ENCODE measurements at regions not wholly inside any gene's neighbourhood (a gene's known extent, or its start where the extent isn't known, plus 50 kb on each side); places are given as distances from the start of the nearest gene placed in this dataset.

DNA sequence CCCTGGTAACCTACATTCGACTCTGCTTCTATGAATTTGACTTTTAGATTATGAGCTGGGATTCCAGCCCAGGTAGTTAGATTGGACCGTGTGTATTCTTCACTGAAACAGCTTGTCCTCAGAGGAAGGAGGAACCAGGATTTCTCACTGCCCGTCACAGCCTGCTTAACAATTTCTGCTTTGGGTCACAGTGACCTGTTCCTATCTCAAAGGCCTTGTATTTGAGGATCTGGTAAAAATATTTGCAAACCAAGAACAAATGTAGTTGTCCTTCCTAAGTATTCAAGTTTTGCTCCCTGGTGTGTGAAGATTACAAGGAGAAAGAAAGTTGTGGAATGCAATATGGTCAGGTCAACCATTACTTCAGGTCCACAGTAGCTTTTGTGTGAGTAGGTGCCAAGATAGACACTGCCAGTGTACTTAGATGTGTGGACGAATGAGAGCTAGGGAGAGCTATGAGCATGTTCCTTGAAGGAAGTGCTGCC is 55.1 kb downstream of the KIF4B start:
- H3K27me3 Mint-ChIP-seq = peaks cover 0 to 4% of the 10 kb centered on the region in 2 donors
- no peak for ATAC-seq
- H3K4me3 Mint-ChIP-seq = no peak overlapping the region
- no peaks in the 10 kb centered on the region for H3K4me1 Mint-ChIP-seq (ENCODE audit: low read depth in 2 of 2)
- H3K36me3 Mint-ChIP-seq = no peaks in the 10 kb centered on the region
- H3K9me3 Mint-ChIP-seq = no peaks in the 10 kb centered on the region
- DNase-seq (ENCODE audit: low spot score) = no peak
- H3K27ac Mint-ChIP-seq = no peak overlapping the region

DNA sequence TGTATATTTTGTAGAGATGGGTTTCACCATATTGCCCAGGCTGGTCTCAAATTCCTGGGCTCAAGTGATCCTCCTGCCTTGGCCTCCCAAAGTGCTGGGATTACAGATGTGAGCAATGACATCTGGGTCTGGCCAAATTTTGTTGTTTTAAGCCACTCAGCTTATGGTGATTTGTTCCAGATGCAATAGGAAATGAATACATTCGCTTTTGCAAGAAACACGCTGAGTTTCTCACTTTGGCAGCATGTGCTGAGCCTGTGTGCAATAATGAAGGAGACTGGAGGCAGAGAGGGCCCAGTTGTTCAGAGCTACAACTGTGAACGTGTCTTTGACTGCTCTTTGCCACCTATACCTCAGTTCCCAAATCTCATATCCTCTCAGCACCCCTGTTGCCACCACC is 56.4 kb downstream of the KIF4B start:
- Mint-ChIP-seq H3K36me3 (no peaks in the 10 kb centered on the region), H3K9me3 (no peaks in the 10 kb centered on the region), H3K4me3 (no peak overlapping the region), H3K4me1 (ENCODE audit: low read depth in 2 of 2) (no peaks in the 10 kb centered on the region), H3K27ac (no peak overlapping the region), H3K27me3 (peaks cover 0 to 4% of the 10 kb centered on the region in 2 donors)
- ATAC-seq = no peak
- DNase-seq (ENCODE audit: low spot score) = no peak

- no peaks in the 10 kb centered on the region for H3K9me3 Mint-ChIP-seq
- H3K36me3 Mint-ChIP-seq = no peaks in the 10 kb centered on the region
- peaks cover 0 to 4% of the 10 kb centered on the region in 2 donors for H3K27me3 Mint-ChIP-seq
- H3K4me1 Mint-ChIP-seq (ENCODE audit: low read depth in 2 of 2) = no peaks in the 10 kb centered on the region
- no peak overlapping the region for H3K27ac Mint-ChIP-seq
- DNase-seq (ENCODE audit: low spot score) (no peak), ATAC-seq (no peak)
- H3K4me3 Mint-ChIP-seq = no peak overlapping the region
Measured at GRCh38 chr5:155070781-155071180, 57.2 kb downstream of the KIF4B start.

DNA sequence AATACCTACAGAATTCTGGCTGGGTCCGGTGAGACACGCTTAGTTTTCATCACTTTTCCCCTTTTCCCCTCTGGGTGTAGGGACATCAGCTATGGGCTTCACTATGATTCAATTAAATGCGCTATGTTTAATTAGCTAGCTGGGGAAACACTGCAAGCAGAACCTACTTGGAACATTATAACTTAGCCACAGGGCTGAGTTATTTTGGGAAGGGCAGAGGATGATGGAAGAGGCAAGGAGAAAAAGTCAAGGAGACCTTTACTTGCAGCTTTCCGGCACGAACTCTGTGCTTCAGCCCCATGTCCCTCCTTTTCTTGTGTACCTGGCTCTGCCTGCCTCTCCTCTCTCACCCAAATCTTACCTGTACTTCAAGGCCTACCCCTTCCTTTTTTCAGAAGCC is 62.8 kb downstream of the KIF4B start:
- Mint-ChIP-seq H3K4me3 (no peak overlapping the region), H3K4me1 (ENCODE audit: low read depth in 2 of 2) (no peaks in the 10 kb centered on the region), H3K27me3 (peaks cover 4 to 15% of the 10 kb centered on the region in 2 donors), H3K36me3 (no peaks in the 10 kb centered on the region), H3K27ac (no peak overlapping the region), H3K9me3 (no peaks in the 10 kb centered on the region)
- ATAC-seq (no peak), DNase-seq (ENCODE audit: low spot score) (no peak)

- Mint-ChIP-seq H3K27me3 (peaks cover 5 to 21% of the 10 kb centered on the region in 2 donors), H3K27ac (no peak overlapping the region), H3K4me3 (no peak overlapping the region), H3K36me3 (no peaks in the 10 kb centered on the region), H3K4me1 (ENCODE audit: low read depth in 2 of 2) (no peaks in the 10 kb centered on the region), H3K9me3 (no peaks in the 10 kb centered on the region)
- ATAC-seq (no peak), DNase-seq (ENCODE audit: low spot score) (no peak)
Measured at GRCh38 chr5:155079698-155080097, 66.1 kb downstream of the KIF4B start.

- no peak for DNase-seq (ENCODE audit: low spot score)
- H3K27ac Mint-ChIP-seq = no peak overlapping the region
- H3K27me3 Mint-ChIP-seq = peaks cover 5 to 21% of the 10 kb centered on the region in 2 donors
Measured at GRCh38 chr5:155080721-155081120, 67.2 kb downstream of the KIF4B start.

DNA sequence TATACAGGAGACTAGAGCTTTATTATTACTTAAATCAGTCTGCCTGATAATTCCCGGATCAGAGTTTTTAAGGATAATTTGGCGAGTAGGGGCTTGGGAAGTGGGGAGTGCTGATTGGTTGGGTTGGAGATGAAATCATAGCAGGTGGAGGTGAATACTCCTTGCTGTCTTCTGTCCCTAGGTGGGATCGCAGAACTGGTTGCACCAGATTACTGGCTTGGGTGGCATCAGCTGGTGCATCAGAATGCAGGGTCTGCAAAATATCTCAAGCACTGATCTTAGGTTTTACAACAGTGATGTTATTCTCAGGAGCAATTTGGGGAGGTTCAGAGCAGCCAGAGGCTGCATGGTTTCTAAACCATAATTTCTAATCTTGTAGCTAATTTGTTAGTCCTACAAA is 68.1 kb downstream of the KIF4B start:
- Mint-ChIP-seq H3K27ac (no peak overlapping the region), H3K4me3 (no peak overlapping the region), H3K9me3 (no peaks in the 10 kb centered on the region), H3K27me3 (peaks cover 5 to 21% of the 10 kb centered on the region in 2 donors), H3K36me3 (no peaks in the 10 kb centered on the region), H3K4me1 (ENCODE audit: low read depth in 2 of 2) (no peaks in the 10 kb centered on the region)
- ATAC-seq (no peak), DNase-seq (ENCODE audit: low spot score) (no peak)

More at GRCh38 chr5:155080721-155081120, 67.2 kb downstream of the KIF4B start:
- no peak for ATAC-seq
- no peak overlapping the region for H3K4me3 Mint-ChIP-seq
- no peaks in the 10 kb centered on the region for H3K9me3 Mint-ChIP-seq
- no peaks in the 10 kb centered on the region for H3K36me3 Mint-ChIP-seq
- no peaks in the 10 kb centered on the region for H3K4me1 Mint-ChIP-seq (ENCODE audit: low read depth in 2 of 2)

- Mint-ChIP-seq H3K27ac (no peak overlapping the region), H3K9me3 (no peaks in the 10 kb centered on the region), H3K27me3 (peaks cover 5 to 21% of the 10 kb centered on the region in 2 donors), H3K4me1 (ENCODE audit: low read depth in 2 of 2) (no peaks in the 10 kb centered on the region), H3K36me3 (no peaks in the 10 kb centered on the region), H3K4me3 (no peak overlapping the region)
- no peak for DNase-seq (ENCODE audit: low spot score)
- ATAC-seq = no peak
Measured at GRCh38 chr5:155082401-155082800, 68.8 kb downstream of the KIF4B start.

DNA sequence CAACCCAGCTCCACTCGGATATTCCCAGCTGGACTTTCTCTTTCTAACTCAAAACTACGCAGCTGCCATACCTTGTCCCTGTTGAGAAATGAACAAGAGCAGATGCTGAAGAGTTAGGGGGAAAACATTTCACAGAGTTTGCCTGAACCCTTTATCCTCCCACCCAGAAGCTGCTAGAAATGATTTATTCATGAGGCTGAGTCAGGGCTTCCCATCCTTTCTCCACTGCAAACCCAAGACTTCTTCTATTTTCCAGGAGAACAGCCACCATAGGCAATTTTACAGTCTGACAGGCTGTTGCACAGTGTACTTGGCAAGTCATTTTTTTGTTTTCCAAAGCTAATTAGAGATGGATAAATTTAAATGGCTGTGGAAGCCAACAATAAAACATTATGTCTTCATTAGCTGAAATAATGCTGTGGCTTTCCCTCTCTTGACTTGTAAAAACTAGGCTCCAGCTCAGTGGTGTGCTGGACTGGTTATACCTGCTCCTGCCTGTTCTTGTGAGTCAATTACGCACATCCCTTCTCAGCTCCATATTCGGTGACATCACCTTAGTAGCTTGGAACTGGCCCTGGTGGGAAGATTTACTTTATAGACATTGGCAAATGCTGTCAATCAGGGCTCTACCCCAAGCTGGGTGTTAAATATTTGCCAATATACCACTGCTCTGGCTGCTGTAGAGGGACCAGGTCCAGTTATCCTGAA is 71.9 kb downstream of the KIF4B start:
- H3K4me3 Mint-ChIP-seq = no peak overlapping the region

GRCh38 chr5:155087036-155087435 is 73.5 kb downstream of the KIF4B start:
- DNase-seq (ENCODE audit: low spot score) = no peak
- Mint-ChIP-seq H3K9me3 (no peaks in the 10 kb centered on the region), H3K27ac (no peak overlapping the region), H3K36me3 (no peaks in the 10 kb centered on the region), H3K27me3 (peaks cover 6 to 7% of the 10 kb centered on the region in 2 donors), H3K4me1 (ENCODE audit: low read depth in 2 of 2) (no peaks in the 10 kb centered on the region), H3K4me3 (no peak overlapping the region)
- no peak for ATAC-seq

More for the DNA sequence above, 71.9 kb downstream of the KIF4B start:
- H3K27me3 Mint-ChIP-seq = peaks cover 5 to 11% of the 10 kb centered on the region in 2 donors
- ATAC-seq (no peak), DNase-seq (ENCODE audit: low spot score) (no peak)
- H3K27ac Mint-ChIP-seq = no peak overlapping the region
- H3K36me3 Mint-ChIP-seq = no peaks in the 10 kb centered on the region
- H3K9me3 Mint-ChIP-seq = no peaks in the 10 kb centered on the region
- H3K4me1 Mint-ChIP-seq (ENCODE audit: low read depth in 2 of 2) = no peaks in the 10 kb centered on the region

DNA sequence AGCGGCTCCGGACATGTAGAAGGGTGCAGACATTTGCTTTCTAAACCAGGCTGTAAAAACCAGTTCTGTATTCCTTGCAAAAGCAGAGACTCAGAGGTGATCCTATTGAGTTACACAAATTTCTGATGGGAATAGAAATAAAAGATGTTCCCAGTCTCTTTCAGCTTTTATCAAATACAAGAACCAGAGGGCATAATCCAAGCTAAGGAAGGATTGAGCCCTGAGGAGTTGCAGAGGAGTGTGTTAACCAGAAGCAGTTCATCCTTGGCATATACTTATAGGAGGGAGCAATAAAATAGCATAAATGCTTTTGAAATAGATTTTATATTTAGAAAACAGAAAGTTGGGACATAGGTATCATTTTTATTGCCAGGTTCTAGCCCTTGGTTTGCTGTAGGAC is 75.3 kb downstream of the KIF4B start:
- no peak overlapping the region for H3K4me3 Mint-ChIP-seq
- H3K27ac Mint-ChIP-seq = no peak overlapping the region
- H3K4me1 Mint-ChIP-seq (ENCODE audit: low read depth in 2 of 2) = no peaks in the 10 kb centered on the region
- DNase-seq (ENCODE audit: low spot score) (no peak), ATAC-seq (no peak)
- H3K36me3 Mint-ChIP-seq = no peaks in the 10 kb centered on the region
- H3K27me3 Mint-ChIP-seq = peaks cover 9% of the 10 kb centered on the region in 2 donors
- H3K9me3 Mint-ChIP-seq = no peaks in the 10 kb centered on the region

- no peaks in the 10 kb centered on the region for H3K9me3 Mint-ChIP-seq
- ATAC-seq (no peak), DNase-seq (ENCODE audit: low spot score) (no peak)
- H3K4me3 Mint-ChIP-seq = no peak overlapping the region
- peaks cover 9 to 13% of the 10 kb centered on the region in 2 donors for H3K27me3 Mint-ChIP-seq
- no peak overlapping the region for H3K27ac Mint-ChIP-seq
- H3K4me1 Mint-ChIP-seq (ENCODE audit: low read depth in 2 of 2) = no peaks in the 10 kb centered on the region
- H3K36me3 Mint-ChIP-seq = no peaks in the 10 kb centered on the region
Measured at GRCh38 chr5:155089643-155090042, 76.1 kb downstream of the KIF4B start.

- ATAC-seq = no peak
Measured at GRCh38 chr5:155091063-155091648, 77.6 kb downstream of the KIF4B start.

DNA sequence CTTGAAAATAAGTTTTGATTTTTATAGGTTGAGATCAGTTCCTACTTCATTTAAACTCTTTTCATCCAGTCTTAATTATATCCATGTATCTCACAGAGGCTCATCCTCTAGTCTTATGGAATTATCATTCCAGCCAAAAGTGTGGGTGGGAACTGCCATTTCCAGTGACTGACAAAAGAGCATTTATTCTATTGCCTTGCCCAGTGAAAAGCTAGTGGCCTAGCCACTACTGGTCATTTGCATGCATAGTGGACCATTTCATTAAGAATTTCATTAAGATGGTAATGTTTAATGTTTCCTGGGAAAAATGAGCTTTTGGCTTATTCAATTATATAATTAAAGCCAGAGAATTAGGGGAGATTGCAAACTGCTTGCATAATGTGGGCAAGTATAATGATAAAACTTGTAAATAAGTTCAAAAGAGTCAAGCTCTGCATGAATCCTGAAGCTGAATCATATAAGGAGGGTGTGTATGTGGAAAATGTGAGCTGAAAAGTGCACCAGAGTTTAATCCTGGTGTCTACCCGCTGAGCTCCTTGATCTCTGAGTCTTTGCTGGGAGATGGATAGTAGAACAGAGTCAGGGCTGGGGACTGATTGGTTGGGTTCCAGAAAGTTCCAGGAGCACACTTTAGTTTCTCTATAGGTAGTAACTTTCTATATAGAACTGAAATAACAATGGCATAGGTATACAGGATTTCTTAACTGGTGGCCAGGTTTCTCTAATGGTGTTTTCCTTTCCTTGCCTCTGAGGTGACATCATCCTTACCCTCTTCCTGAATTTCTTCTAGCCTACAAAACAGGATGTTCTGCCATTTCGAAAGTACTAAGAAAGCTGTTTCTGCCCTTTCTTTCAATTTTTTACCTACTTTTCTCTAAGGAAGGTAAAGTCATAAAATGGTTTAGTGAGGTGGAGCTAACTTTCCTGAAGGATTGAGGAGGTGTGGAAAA is 78.5 kb downstream of the KIF4B start:
- Mint-ChIP-seq H3K9me3 (no peaks in the 10 kb centered on the region), H3K36me3 (no peaks in the 10 kb centered on the region), H3K4me3 (no peak overlapping the region), H3K27ac (no peak overlapping the region), H3K4me1 (ENCODE audit: low read depth in 2 of 2) (no peaks in the 10 kb centered on the region), H3K27me3 (peaks cover 15 to 19% of the 10 kb centered on the region in 2 donors)
- ATAC-seq (no peak), DNase-seq (ENCODE audit: low spot score) (no peak)

More at GRCh38 chr5:155091063-155091648, 77.6 kb downstream of the KIF4B start:
- Mint-ChIP-seq H3K36me3 (no peaks in the 10 kb centered on the region), H3K9me3 (no peaks in the 10 kb centered on the region), H3K27ac (no peak overlapping the region), H3K4me1 (ENCODE audit: low read depth in 2 of 2) (no peaks in the 10 kb centered on the region), H3K27me3 (peaks cover 15 to 19% of the 10 kb centered on the region in 2 donors), H3K4me3 (no peak overlapping the region)
- no peak for DNase-seq (ENCODE audit: low spot score)

All from natural killer cell treated with Interleukin-12 subunit alpha and Interleukin-12 subunit beta and Interleukin-15 and Interleukin-18, amount 100 ng/mL, for 72 hours (primary cell).